SK-N-SH (cell line): ENCODE measurements at regions not wholly inside any gene's neighbourhood (a gene's known extent, or its start where the extent isn't known, plus 50 kb on each side); places are given as distances from the start of the nearest gene placed in this dataset.

Experiments used
- CTCF ChIA-PET: fragments of 300-600, 350-600 bp; formaldehyde crosslinking; extraction: SDS; loops from one replicate; lab custom pipeline; 2021; lab: Yijun Ruan, JAX
- POLR2A ChIA-PET: fragments of 350-600 bp; sonication (Branson Sonifier 250); formaldehyde crosslinking; extraction: SDS; loops from one replicate; lab custom pipeline; 2020; ENCODE audit warnings: antibody characterized with exemption, inconsistent platforms; lab: Yijun Ruan, JAX
- DNase-seq: peaks from one replicate; pipeline ENCODE4 v3.0.0; 2012
- H2AFZ ChIP-seq: fragments of 200-600 bp; sonication (generic); 2 replicates; pipeline ENCODE4 v1.8.1; 2016; ENCODE audit warnings: antibody characterized with exemption, mild to moderate bottlenecking, low read depth
- H3F3A ChIP-seq: fragments of 200-600 bp; sonication (generic); replicated peaks from 2 replicates; pipeline ENCODE3; 2016; ENCODE audit warnings: antibody characterized with exemption, mild to moderate bottlenecking; ENCODE audit not compliant: insufficient read depth
- H3K27ac ChIP-seq, 2 experiments: fragments of 200-500 bp in 1 of 2; fragments of 200-600 bp in 1 of 2; sonication (Bioruptor generic) in 1 of 2; sonication (generic), shearing (Covaris generic) in 1 of 2; 2 replicates each; pipeline versions ENCODE4 v1.5.1 to v1.6.1; 2014 to 2016; ENCODE audit warnings: low read depth in 2 of 2, inconsistent platforms in 1 of 2, low read length in 1 of 2, mild to moderate bottlenecking in 1 of 2, mixed read lengths in 1 of 2
- H3K27me3 ChIP-seq: fragments of 200-600 bp; sonication (generic), shearing (Covaris generic); 2 replicates; pipeline ENCODE4 v1.6.1; 2016; ENCODE audit warnings: mixed run types; ENCODE audit not compliant: insufficient read depth
- H3K36me3 ChIP-seq, 2 experiments: fragments of 200-500 bp in 1 of 2; fragments of 200-600 bp in 1 of 2; sonication (Bioruptor generic) in 1 of 2; sonication (generic) in 1 of 2; replicated peaks in 1 of 2; 2 replicates each; pipeline versions ENCODE3 to v1.5.1; 2014 to 2016; ENCODE audit warnings: low read length in 1 of 2, mild to moderate bottlenecking in 1 of 2; ENCODE audit not compliant: insufficient read depth in 2 of 2, control insufficient read depth in 1 of 2
- H3K4me1 ChIP-seq, 2 experiments: fragments of 200-500 bp in 1 of 2; fragments of 200-600 bp in 1 of 2; sonication (Bioruptor generic) in 1 of 2; sonication (generic), shearing (Covaris generic) in 1 of 2; 2 replicates each; pipeline versions ENCODE4 v1.5.1 to v1.6.1; 2014 to 2016; ENCODE audit warnings: low read depth in 1 of 2, low read length in 1 of 2, mixed run types in 1 of 2; ENCODE audit not compliant: insufficient read depth in 2 of 2, control insufficient read depth in 1 of 2
- H3K4me2 ChIP-seq: fragments of 200-600 bp; sonication (generic), shearing (Covaris generic); 2 replicates; pipeline ENCODE4 v1.6.1; 2017; ENCODE audit warnings: mixed run types
- H3K4me3 ChIP-seq, 2 experiments: fragments of 200-500 bp in 1 of 2; fragments of 200-600 bp in 1 of 2; sonication (Bioruptor generic) in 1 of 2; sonication (generic), shearing (Covaris generic) in 1 of 2; 2 replicates each; pipeline versions ENCODE4 v1.5.1 to v1.8.1; 2014 to 2016; ENCODE audit warnings: low read depth in 2 of 2, inconsistent platforms in 1 of 2, low read length in 1 of 2, mild to moderate bottlenecking in 1 of 2, mixed read lengths in 1 of 2, moderate library complexity in 1 of 2
- H3K79me2 ChIP-seq: fragments of 200-600 bp; sonication (generic); 2 replicates; pipeline ENCODE4 v1.8.1; 2017; ENCODE audit warnings: mild to moderate bottlenecking; ENCODE audit not compliant: insufficient read depth
- H3K9ac ChIP-seq: fragments of 200-600 bp; sonication (generic); 2 replicates; pipeline ENCODE4 v1.6.1; 2017; ENCODE audit warnings: mixed run types
- H3K9me2 ChIP-seq: fragments of 200-600 bp; sonication (generic); 2 replicates; pipeline ENCODE4 v1.6.1; 2017; ENCODE audit warnings: mixed run types
- H3K9me3 ChIP-seq: fragments of 200-600 bp; sonication (generic); 2 replicates; pipeline ENCODE4 v1.6.1; 2017; ENCODE audit warnings: mixed run types, mild to moderate bottlenecking, moderate library complexity
- H4K20me1 ChIP-seq: fragments of 200-600 bp; sonication (generic); 2 replicates; pipeline ENCODE4 v1.6.1; 2017; ENCODE audit warnings: mild to moderate bottlenecking, mixed run types; ENCODE audit not compliant: insufficient read depth
- ELF1 ChIP-seq: IDR thresholded peaks from 2 replicates; pipeline ENCODE4 v1.4.0; 2012
- EP300 ChIP-seq, 2 experiments: IDR thresholded peaks; 2 replicates each; pipeline versions ENCODE4 v1.4.0 to v1.6.1; 2012; ENCODE audit warnings: borderline replicate concordance in 1 of 2, low read depth in 1 of 2, low read length in 1 of 2
- EZH2phosphoT487 ChIP-seq: fragments of 200-600 bp; sonication (generic); IDR thresholded peaks from 2 replicates; pipeline ENCODE4 v1.6.1; 2017; ENCODE audit warnings: low read depth, mixed run types, mild to moderate bottlenecking, antibody characterized with exemption, moderate library complexity, borderline replicate concordance
- FOXJ3 ChIP-seq: sonication (generic); formaldehyde crosslinking; IDR thresholded peaks from 2 replicates; pipeline ENCODE4 v1.5.1; 2020; ENCODE audit warnings: mild to moderate bottlenecking, missing genetic modification reagents
- FOXM1 ChIP-seq: IDR thresholded peaks from 2 replicates; pipeline ENCODE4 v1.4.0; 2012; ENCODE audit warnings: low read depth, mild to moderate bottlenecking
- NFIC ChIP-seq: IDR thresholded peaks from 2 replicates; pipeline ENCODE4 v1.4.0; 2012; ENCODE audit warnings: borderline replicate concordance
- PBX3 ChIP-seq: IDR thresholded peaks from 2 replicates; pipeline ENCODE4; 2012
- POLR2AphosphoS5 ChIP-seq: IDR thresholded peaks from 2 replicates; pipeline ENCODE4 v1.6.1; 2012; ENCODE audit warnings: low read depth, low read length
- RAD21 ChIP-seq: IDR thresholded peaks from 2 replicates; pipeline ENCODE4 v1.6.1; 2012; ENCODE audit warnings: mild to moderate bottlenecking, low read length
- RFX5 ChIP-seq: IDR thresholded peaks from 2 replicates; pipeline ENCODE4 v1.6.1; 2012; ENCODE audit warnings: mild to moderate bottlenecking, improper control_type of control experiment, low read length
- TAF1 ChIP-seq: IDR thresholded peaks from 2 replicates; pipeline ENCODE4 v1.6.1; 2012; ENCODE audit warnings: low read depth, mild to moderate bottlenecking, low read length, moderate library complexity, borderline replicate concordance
- USF2 ChIP-seq: fragments of 150-350 bp; IDR thresholded peaks from 2 replicates; pipeline ENCODE4 v1.6.1; 2017; ENCODE audit warnings: antibody characterized with exemption, low read length, low read depth, borderline replicate concordance
- YY1 ChIP-seq: IDR thresholded peaks from 2 replicates; pipeline ENCODE4 v1.4.0; 2012; ENCODE audit warnings: low read depth, mild to moderate bottlenecking
- WGBS: methylation state at CpG from one replicate; pipeline ENCODE4 v1.1.6; 2017; ENCODE audit warnings: low lambda C conversion rate; 5-methylcytosine and 5-hydroxymethylcytosine counted together
- TF ChIP-seq, protein P1 (sequence below): IDR thresholded peaks from 2 replicates; pipeline ENCODE4 v1.4.0; 2012; ENCODE audit warnings: low read depth, borderline replicate concordance
- TF ChIP-seq, protein P2 (sequence below): IDR thresholded peaks from 2 replicates; pipeline ENCODE4 v1.4.0; 2012; ENCODE audit warnings: low read depth, borderline replicate concordance

- Histone ChIP-seq H2AFZ (no peak overlapping the region), H3K9me3 (no peaks in the 10 kb centered on the region), H3K27me3 (0 out of 2 replicates have a peak, but pooled peaks cover 7% of the 10 kb centered on the region), H4K20me1 (no peaks in the 10 kb centered on the region), H3K79me2 (no peaks in the 10 kb centered on the region), H3K9me2 (no peaks in the 10 kb centered on the region), H3K4me1 (no peaks in the 10 kb centered on the region; a peak in 1 of 4 replicates), H3K4me3 (no peak overlapping the region), H3K36me3 (no peaks in the 10 kb centered on the region), H3K4me2 (no peak overlapping the region), H3K9ac (no peak overlapping the region), H3K27ac (no peak overlapping the region), H3F3A (no peaks in the 10 kb centered on the region)
- DNase-seq: no peak
- ChIA-PET POLR2A (no interaction called here), CTCF (interaction anchor here (2.3 kb wide), 1 partner anchor 8 kb away, joined by 4 read pairs; no protein-coding TSS in a partner anchor)
- 53% methylated on average over 2 of the region's 2 CpGs for WGBS
- TF ChIP-seq EZH2phosphoT487 (no peak), POLR2AphosphoS5 (no peak), FOXJ3 (CRISPR knock-in tag) (no peak), RFX5 (no peak), PBX3 (no peak), NFIC (no peak), TAF1 (no peak), YY1 (no peak)
- TF ChIP-seq, protein P1, sequence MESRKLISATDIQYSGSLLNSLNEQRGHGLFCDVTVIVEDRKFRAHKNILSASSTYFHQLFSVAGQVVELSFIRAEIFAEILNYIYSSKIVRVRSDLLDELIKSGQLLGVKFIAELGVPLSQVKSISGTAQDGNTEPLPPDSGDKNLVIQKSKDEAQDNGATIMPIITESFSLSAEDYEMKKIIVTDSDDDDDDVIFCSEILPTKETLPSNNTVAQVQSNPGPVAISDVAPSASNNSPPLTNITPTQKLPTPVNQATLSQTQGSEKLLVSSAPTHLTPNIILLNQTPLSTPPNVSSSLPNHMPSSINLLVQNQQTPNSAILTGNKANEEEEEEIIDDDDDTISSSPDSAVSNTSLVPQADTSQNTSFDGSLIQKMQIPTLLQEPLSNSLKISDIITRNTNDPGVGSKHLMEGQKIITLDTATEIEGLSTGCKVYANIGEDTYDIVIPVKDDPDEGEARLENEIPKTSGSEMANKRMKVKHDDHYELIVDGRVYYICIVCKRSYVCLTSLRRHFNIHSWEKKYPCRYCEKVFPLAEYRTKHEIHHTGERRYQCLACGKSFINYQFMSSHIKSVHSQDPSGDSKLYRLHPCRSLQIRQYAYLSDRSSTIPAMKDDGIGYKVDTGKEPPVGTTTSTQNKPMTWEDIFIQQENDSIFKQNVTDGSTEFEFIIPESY: no peak
- TF ChIP-seq, protein P2, sequence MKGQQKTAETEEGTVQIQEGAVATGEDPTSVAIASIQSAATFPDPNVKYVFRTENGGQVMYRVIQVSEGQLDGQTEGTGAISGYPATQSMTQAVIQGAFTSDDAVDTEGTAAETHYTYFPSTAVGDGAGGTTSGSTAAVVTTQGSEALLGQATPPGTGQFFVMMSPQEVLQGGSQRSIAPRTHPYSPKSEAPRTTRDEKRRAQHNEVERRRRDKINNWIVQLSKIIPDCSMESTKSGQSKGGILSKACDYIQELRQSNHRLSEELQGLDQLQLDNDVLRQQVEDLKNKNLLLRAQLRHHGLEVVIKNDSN: no peak
Measured at GRCh38 chr10:29227201-29227600, 61.7 kb upstream of the LYZL1 start.

DNA sequence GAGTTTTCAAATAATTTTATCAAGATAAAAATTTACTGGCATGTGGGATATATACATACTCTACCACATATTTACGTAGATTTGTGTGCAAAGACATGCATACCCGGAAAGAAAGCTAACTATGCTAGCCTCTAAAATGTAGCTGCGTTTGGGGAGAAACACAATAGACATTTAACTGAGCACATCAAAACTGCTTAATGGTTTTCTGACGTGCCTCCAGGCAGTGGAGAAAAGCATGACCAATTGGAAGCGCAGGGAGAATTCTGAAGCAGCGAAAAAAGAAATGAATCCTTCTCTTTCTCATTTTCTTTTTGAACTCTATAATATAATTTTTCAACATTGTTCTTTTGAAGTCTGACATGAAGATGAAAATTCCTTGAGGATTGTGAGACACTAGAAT, 60.3 kb upstream of the LYZL1 start:
- DNase-seq: no peak
- 68% methylated on average over 6 of the region's 6 CpGs for WGBS
- Histone ChIP-seq H3K4me2 (no peak overlapping the region), H3K9me3 (no peaks in the 10 kb centered on the region), H3K9ac (no peak overlapping the region), H3K27ac (no peak overlapping the region), H4K20me1 (no peaks in the 10 kb centered on the region), H2AFZ (no peak overlapping the region), H3K9me2 (no peaks in the 10 kb centered on the region), H3K36me3 (no peaks in the 10 kb centered on the region), H3K4me3 (no peak overlapping the region), H3K79me2 (no peaks in the 10 kb centered on the region), H3K27me3 (0 out of 2 replicates have a peak, but pooled peaks cover 7% of the 10 kb centered on the region), H3K4me1 (no peaks in the 10 kb centered on the region; a peak in 1 of 4 replicates), H3F3A (no peaks in the 10 kb centered on the region)
- no peak for TF ChIP-seq FOXM1
- no peak for TF ChIP-seq PBX3
- no peak for TF ChIP-seq ELF1
- TF ChIP-seq POLR2AphosphoS5: no peak
- no peak for TF ChIP-seq RAD21
- no peak for TF ChIP-seq USF2
- TF ChIP-seq EP300 (IDR thresholded peaks at IDR 0.05; ENCODE audit: borderline replicate concordance in 1 of 2, low read depth in 1 of 2, low read length in 1 of 2): no peak
- ChIA-PET POLR2A (no interaction called here), CTCF (interaction anchor here (2.3 kb wide), 1 partner anchor 9 kb away, joined by 4 read pairs; no protein-coding TSS in a partner anchor)
